ENCODE measurements at regions not wholly inside any gene's neighbourhood (a gene's known extent, or its start where the extent isn't known, plus 50 kb on each side); places are given as distances from the start of the nearest gene placed in this dataset.

- ATAC-seq (ENCODE audit: low read depth) (no peak), DNase-seq (ENCODE audit: low spot score) (no peak)
- no peak overlapping the region for H3K4me3 ChIP-seq (ENCODE audit: severe bottlenecking)
- H3K27ac ChIP-seq (ENCODE audit: poor library complexity, severe bottlenecking) = no peak overlapping the region
- H3K36me3 ChIP-seq (ENCODE audit: low read depth) = no peaks in the 10 kb centered on the region
- TF ChIP-seq CTCF (IDR thresholded peaks at IDR 0.05; ENCODE audit: poor library complexity, severe bottlenecking) = no peak
- peaks cover 6% of the 10 kb centered on the region for H3K27me3 ChIP-seq (ENCODE audit: insufficient read depth, poor library complexity, severe bottlenecking)
- no peaks in the 10 kb centered on the region for H3K9me3 ChIP-seq (ENCODE audit: severe bottlenecking)
- H3K4me1 ChIP-seq (ENCODE audit: insufficient read depth, poor library complexity, severe bottlenecking) = no peaks in the 10 kb centered on the region
These were observed 77.4 kb downstream of the MS4A13 start for GRCh38 chr11:60592601-60593000.

- H3K9me3 ChIP-seq (ENCODE audit: severe bottlenecking) = no peaks in the 10 kb centered on the region
- no peaks in the 10 kb centered on the region for H3K36me3 ChIP-seq (ENCODE audit: low read depth)
- no peak for ATAC-seq (ENCODE audit: low read depth)
- DNase-seq (ENCODE audit: low spot score) = no peak
- no peak for TF ChIP-seq CTCF (IDR thresholded peaks at IDR 0.05; ENCODE audit: poor library complexity, severe bottlenecking)
- no peaks in the 10 kb centered on the region for H3K27me3 ChIP-seq (ENCODE audit: insufficient read depth, poor library complexity, severe bottlenecking)
- no peak overlapping the region for H3K27ac ChIP-seq (ENCODE audit: poor library complexity, severe bottlenecking)
- H3K4me3 ChIP-seq (ENCODE audit: severe bottlenecking) = no peak overlapping the region
- H3K4me1 ChIP-seq (ENCODE audit: insufficient read depth, poor library complexity, severe bottlenecking) = no peaks in the 10 kb centered on the region
These were observed 79.9 kb downstream of the MS4A13 start for GRCh38 chr11:60594998-60595642.

GRCh38 chr11:60607483-60607882, 91.9 kb upstream of the MS4A8 start:
- no peak overlapping the region for H3K27ac ChIP-seq (ENCODE audit: poor library complexity, severe bottlenecking)

GRCh38 chr11:60609632-60610031, 89.8 kb upstream of the MS4A8 start:
- Histone ChIP-seq H3K4me3 (ENCODE audit: severe bottlenecking) (no peak overlapping the region), H3K27ac (ENCODE audit: poor library complexity, severe bottlenecking) (no peak overlapping the region), H3K36me3 (ENCODE audit: low read depth) (no peaks in the 10 kb centered on the region), H3K27me3 (ENCODE audit: insufficient read depth, poor library complexity, severe bottlenecking) (no peaks in the 10 kb centered on the region), H3K4me1 (ENCODE audit: insufficient read depth, poor library complexity, severe bottlenecking) (no peaks in the 10 kb centered on the region), H3K9me3 (ENCODE audit: severe bottlenecking) (no peaks in the 10 kb centered on the region)
- TF ChIP-seq CTCF (IDR thresholded peaks at IDR 0.05; ENCODE audit: poor library complexity, severe bottlenecking) = no peak
- DNase-seq (ENCODE audit: low spot score) = no peak
- no peak for ATAC-seq (ENCODE audit: low read depth)

More at GRCh38 chr11:60607483-60607882, 91.9 kb upstream of the MS4A8 start:
- Histone ChIP-seq H3K27me3 (ENCODE audit: insufficient read depth, poor library complexity, severe bottlenecking) (no peaks in the 10 kb centered on the region), H3K4me1 (ENCODE audit: insufficient read depth, poor library complexity, severe bottlenecking) (no peaks in the 10 kb centered on the region), H3K36me3 (ENCODE audit: low read depth) (no peaks in the 10 kb centered on the region), H3K4me3 (ENCODE audit: severe bottlenecking) (no peak overlapping the region), H3K9me3 (ENCODE audit: severe bottlenecking) (no peaks in the 10 kb centered on the region)
- ATAC-seq (ENCODE audit: low read depth) (no peak), DNase-seq (ENCODE audit: low spot score) (no peak)
- TF ChIP-seq CTCF (IDR thresholded peaks at IDR 0.05; ENCODE audit: poor library complexity, severe bottlenecking) = no peak

- TF ChIP-seq CTCF (IDR thresholded peaks at IDR 0.05; ENCODE audit: poor library complexity, severe bottlenecking) = no peak
- DNase-seq (ENCODE audit: low spot score) (no peak), ATAC-seq (ENCODE audit: low read depth) (no peak)
- no peak overlapping the region for H3K27ac ChIP-seq (ENCODE audit: poor library complexity, severe bottlenecking)
- H3K27me3 ChIP-seq (ENCODE audit: insufficient read depth, poor library complexity, severe bottlenecking) = no peaks in the 10 kb centered on the region
- no peaks in the 10 kb centered on the region for H3K4me1 ChIP-seq (ENCODE audit: insufficient read depth, poor library complexity, severe bottlenecking)
- H3K4me3 ChIP-seq (ENCODE audit: severe bottlenecking) = no peak overlapping the region
- H3K36me3 ChIP-seq (ENCODE audit: low read depth) = no peaks in the 10 kb centered on the region
- H3K9me3 ChIP-seq (ENCODE audit: severe bottlenecking) = no peaks in the 10 kb centered on the region
These were observed 88.7 kb upstream of the MS4A8 start for GRCh38 chr11:60610702-60611101.
